ENCODE measurements at regions not wholly inside any gene's neighbourhood (a gene's known extent, or its start where the extent isn't known, plus 50 kb on each side); places are given as distances from the start of the nearest gene placed in this dataset.

- 0 out of 2 replicates have a peak, but pooled peaks have one; percentile 28 for TF ChIP-seq RERE (CRISPR knock-in tag; IDR thresholded peaks at IDR 0.05; ENCODE audit: borderline replicate concordance)
- TF ChIP-seq ARID1B (IDR thresholded peaks at IDR 0.05) = peak; percentile 97
- peak; percentile 92 for TF ChIP-seq MEF2A (IDR thresholded peaks at IDR 0.05; ENCODE audit: control insufficient read depth, low read depth, low read length)
- TF ChIP-seq POLR2AphosphoS5 (IDR thresholded peaks at IDR 0.05; ENCODE audit: control insufficient read depth, insufficient read depth, low read depth, low read length) = peak; percentile 86
- TF ChIP-seq FOXP1 (CRISPR knock-in tag; IDR thresholded peaks at IDR 0.05) = no peak
- peak; percentile 15 to 61 for TF ChIP-seq E2F6 (IDR thresholded peaks at IDR 0.05; ENCODE audit: borderline replicate concordance in 1 of 2, extremely low read depth in 1 of 2, insufficient read depth in 1 of 2, insufficient read length in 1 of 2, low read depth in 1 of 2, low read length in 1 of 2, poor library complexity in 1 of 2, severe bottlenecking in 1 of 2)
- peak; percentile 35; the same call in 1 of the 2 replicates for TF ChIP-seq USF2 (CRISPR knock-in tag; IDR thresholded peaks at IDR 0.05)
- TF ChIP-seq HDAC3 (IDR thresholded peaks at IDR 0.05; ENCODE audit: borderline replicate concordance, partially characterized antibody) = peak; percentile 87
- TF ChIP-seq MAFG (tag; conservative IDR thresholded peaks at IDR 0.05) = peak; percentile 66
- 0 out of 4 replicates have a peak, but pooled peaks of 1 of the 2 experiments have one; percentile 18 for TF ChIP-seq NONO (IDR thresholded peaks at IDR 0.05; ENCODE audit: low read depth in 2 of 2, low read length in 1 of 2)
- no peak for TF ChIP-seq NR2C2 (CRISPR knock-in tag; IDR thresholded peaks at IDR 0.05)
- TF ChIP-seq NR2C2 (tag; IDR thresholded peaks at IDR 0.05) = peak; percentile 45
- TF ChIP-seq EP400 (IDR thresholded peaks at IDR 0.05) = peak; percentile 61
- peak in 1 of 2 experiments; percentile 34; a peak in 1 of 4 replicates for TF ChIP-seq UBTF (IDR thresholded peaks at IDR 0.05; ENCODE audit: borderline replicate concordance in 1 of 2, low read depth in 2 of 2, low read length in 2 of 2)
- no peak for TF ChIP-seq MBD2 (IDR thresholded peaks at IDR 0.05; ENCODE audit: borderline replicate concordance, low read depth)
These were observed 55.3 kb upstream of the ADTRP start (continued) for GRCh38 chr6:11833626-11834592.

Data from K562 (cell line).